ENCODE measurements at regions not wholly inside any gene's neighbourhood (a gene's known extent, or its start where the extent isn't known, plus 50 kb on each side); places are given as distances from the start of the nearest gene placed in this dataset.

- no peak for DNase-seq
Measured at GRCh38 chr2:207463433-207463832, 66.3 kb upstream of the CREB1 start.

GRCh38 chr2:207464007-207464406 is 65.8 kb upstream of the CREB1 start:
- DNase-seq, result no peak

- no peak for DNase-seq
Measured at GRCh38 chr2:207465894-207466293, 63.9 kb upstream of the CREB1 start.

DNA sequence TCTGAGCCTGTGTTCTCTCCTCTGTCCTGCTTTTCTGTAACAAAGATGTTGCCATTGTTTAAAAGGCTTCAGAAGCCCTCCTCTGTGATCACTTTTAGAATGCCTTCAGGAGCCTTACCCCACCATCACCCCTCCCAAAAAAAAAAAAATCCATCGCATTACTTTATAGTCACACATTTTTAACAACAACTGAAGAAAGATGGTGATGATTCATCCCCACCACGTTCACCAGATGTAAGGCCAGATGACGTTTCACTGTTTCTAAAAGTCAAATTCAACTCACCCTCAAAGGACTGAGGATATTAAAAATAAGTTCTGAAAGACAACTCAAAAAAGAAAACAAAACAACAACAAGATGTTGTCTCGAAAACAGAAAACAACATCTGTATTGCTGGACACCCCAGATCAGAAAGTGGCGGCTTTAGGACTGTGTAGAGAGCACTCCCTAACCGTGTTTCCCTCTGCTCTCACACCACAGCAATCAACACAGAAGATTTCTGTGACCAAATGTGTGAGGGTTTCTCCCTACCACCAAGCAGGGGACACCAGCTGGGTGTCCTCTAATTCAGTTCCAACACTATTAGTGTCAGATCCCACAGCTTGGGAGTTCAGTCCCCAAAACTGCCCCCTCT is 61.9 kb upstream of the CREB1 start:
- no peak for DNase-seq

DNA sequence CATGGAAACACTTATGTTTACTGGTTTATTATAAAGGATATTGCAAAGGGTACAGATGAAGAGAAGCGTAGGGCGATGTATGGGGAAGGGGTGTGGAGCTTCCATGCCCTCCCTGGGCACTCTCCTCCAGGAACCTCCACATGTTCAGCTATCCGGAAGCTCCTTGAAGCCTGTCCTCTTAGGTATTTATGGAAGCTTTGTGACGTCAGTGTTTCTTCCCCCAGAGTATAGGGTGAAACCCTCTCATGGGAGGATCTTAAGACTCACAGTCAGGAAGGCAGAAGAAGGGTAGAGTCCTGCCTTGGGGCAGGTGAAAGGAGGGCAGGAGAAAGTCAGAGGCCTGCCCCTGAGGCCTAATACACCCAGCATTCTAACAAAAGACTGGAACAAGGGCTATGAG is 61.3 kb upstream of the CREB1 start:
- no peak for DNase-seq

- no peak for DNase-seq
Measured at GRCh38 chr2:207469451-207469850, 60.3 kb upstream of the CREB1 start.

- no peak for DNase-seq
Measured at GRCh38 chr2:207469943-207470729, 59.6 kb upstream of the CREB1 start.

DNA sequence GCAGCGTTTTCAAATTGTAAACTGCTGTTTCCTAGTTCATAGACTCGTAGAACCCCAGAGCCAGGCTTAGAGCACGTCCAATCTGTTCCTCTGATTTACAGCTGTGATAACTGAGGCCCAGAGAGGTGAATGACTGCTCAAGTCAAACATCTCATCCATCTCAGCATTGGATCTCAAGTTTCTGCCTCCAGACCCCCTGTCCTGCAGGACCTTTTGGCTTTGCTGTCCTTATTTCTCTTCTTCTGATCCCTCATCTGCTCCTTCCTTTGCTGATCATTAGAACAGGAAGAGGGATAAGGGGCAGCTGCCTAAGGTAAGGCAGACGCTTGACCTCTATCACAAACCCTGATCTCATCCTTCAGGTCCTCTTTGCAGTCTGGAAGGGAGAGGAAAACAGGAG is 58.5 kb upstream of the CREB1 start:
- no peak for DNase-seq

- DNase-seq, result no peak
Measured at GRCh38 chr2:207472343-207473048, 57.3 kb upstream of the CREB1 start.

- peak; percentile 7 for DNase-seq
Measured at GRCh38 chr2:207473049-207473930, 56.5 kb upstream of the CREB1 start.

DNA sequence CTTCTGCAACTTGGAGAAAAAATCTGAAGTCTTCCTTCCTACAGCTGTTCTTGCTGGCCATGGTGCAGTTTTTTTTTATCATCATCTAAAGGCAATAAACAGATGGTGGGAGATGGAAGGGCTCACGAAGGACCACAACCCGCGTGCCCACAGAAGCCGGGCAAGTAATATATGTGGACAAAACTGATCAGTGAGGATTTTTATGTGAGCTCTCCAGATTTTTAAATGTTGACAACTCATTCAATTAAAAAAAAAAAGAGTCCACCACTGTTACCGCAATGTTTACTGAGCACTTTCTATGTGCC is 55.9 kb upstream of the CREB1 start:
- no peak for DNase-seq

- no peak for DNase-seq
Measured at GRCh38 chr2:207474863-207475485, 54.8 kb upstream of the CREB1 start.

GRCh38 chr2:207475546-207475945 is 54.2 kb upstream of the CREB1 start:
- DNase-seq, result no peak

- DNase-seq, result no peak
Measured at GRCh38 chr2:207477896-207478295, 51.9 kb upstream of the CREB1 start.

- DNase-seq, result no peak
Measured at GRCh38 chr2:207478572-207478971, 51.2 kb upstream of the CREB1 start.

- DNase-seq, result no peak
Measured at GRCh38 chr2:207479198-207479785, 50.5 kb upstream of the CREB1 start.

Measured in NCI-H187 treated with DMSO at 0.1 percent for 48 hours (cell line).